ENCODE measurements at regions not wholly inside any gene's neighbourhood (a gene's known extent, or its start where the extent isn't known, plus 50 kb on each side); places are given as distances from the start of the nearest gene placed in this dataset.
A peak's percentile ranks its signal among the peaks of the same experiment; 100 is the strongest.

- no peak for DNase-seq (ENCODE audit: low read depth in 2 of 2)
- TF ChIP-seq, protein P1, sequence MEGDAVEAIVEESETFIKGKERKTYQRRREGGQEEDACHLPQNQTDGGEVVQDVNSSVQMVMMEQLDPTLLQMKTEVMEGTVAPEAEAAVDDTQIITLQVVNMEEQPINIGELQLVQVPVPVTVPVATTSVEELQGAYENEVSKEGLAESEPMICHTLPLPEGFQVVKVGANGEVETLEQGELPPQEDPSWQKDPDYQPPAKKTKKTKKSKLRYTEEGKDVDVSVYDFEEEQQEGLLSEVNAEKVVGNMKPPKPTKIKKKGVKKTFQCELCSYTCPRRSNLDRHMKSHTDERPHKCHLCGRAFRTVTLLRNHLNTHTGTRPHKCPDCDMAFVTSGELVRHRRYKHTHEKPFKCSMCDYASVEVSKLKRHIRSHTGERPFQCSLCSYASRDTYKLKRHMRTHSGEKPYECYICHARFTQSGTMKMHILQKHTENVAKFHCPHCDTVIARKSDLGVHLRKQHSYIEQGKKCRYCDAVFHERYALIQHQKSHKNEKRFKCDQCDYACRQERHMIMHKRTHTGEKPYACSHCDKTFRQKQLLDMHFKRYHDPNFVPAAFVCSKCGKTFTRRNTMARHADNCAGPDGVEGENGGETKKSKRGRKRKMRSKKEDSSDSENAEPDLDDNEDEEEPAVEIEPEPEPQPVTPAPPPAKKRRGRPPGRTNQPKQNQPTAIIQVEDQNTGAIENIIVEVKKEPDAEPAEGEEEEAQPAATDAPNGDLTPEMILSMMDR (IDR thresholded peaks at IDR 0.05; ENCODE audit: low read depth, low read length), result no peak
- no peak overlapping the region for H3K4me3 ChIP-seq (replicated peaks in 1 of 2; ENCODE audit: low read depth in 2 of 2, low read length in 2 of 2)
Measured at GRCh38 chr7:159226011-159226702, 81.5 kb upstream of the VIPR2 start.

GRCh38 chr7:159218607-159219006, 73.9 kb upstream of the VIPR2 start:
- no peak for DNase-seq (ENCODE audit: low read depth in 2 of 2)
- TF ChIP-seq, protein P1 (IDR thresholded peaks at IDR 0.05; ENCODE audit: low read depth, low read length), result no peak
- H3K4me3 ChIP-seq (replicated peaks in 1 of 2; ENCODE audit: low read depth in 2 of 2, low read length in 2 of 2), result no peak overlapping the region

DNA sequence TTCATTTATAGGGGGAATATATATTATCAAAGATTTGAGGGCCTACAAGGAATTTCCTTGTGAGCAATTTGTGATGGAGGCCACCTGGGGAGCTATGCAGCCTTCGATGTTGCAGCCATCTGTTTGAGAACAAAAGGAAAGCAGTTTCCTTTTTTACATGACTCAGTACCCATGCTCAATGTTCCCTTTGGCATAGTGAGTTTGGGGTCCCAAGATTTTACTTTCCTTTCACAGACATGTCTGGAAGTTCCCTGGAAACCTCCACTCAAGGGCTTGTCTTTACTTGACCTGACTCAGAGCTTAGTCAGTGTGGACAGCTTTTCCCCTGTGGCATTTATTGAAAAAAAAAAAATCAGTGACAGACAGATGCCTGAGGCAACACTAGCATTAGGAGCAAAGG, 73.5 kb upstream of the VIPR2 start:
- DNase-seq (ENCODE audit: low read depth in 2 of 2), result peak in 1 of 2 donors; percentile 2
- TF ChIP-seq, protein P1 (IDR thresholded peaks at IDR 0.05; ENCODE audit: low read depth, low read length), result no peak
- H3K4me3 ChIP-seq (replicated peaks in 1 of 2; ENCODE audit: low read depth in 2 of 2, low read length in 2 of 2), result no peak overlapping the region

DNA sequence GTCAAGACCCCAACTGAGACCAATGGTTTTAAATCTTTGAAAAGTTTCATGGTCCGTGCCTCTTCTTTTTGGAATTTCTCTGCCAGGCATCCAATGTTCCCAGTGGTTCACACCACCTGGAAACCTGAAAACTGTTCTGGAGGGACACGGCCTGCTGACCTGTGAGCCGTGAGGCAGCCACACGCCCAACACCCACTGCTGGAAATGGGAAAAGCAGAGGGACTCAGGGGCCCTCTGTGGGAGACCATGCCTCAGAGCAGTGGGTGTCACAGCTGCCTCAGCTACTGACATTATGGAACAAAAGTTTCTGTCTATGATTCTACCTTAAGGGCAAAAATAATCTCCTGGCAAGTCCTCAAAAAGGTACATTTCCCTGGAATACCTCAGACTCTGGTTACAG, 70.4 kb upstream of the VIPR2 start:
- TF ChIP-seq, protein P1 (IDR thresholded peaks at IDR 0.05; ENCODE audit: low read depth, low read length), result no peak
- H3K4me3 ChIP-seq (replicated peaks in 1 of 2; ENCODE audit: low read depth in 2 of 2, low read length in 2 of 2), result no peak overlapping the region
- no peak for DNase-seq (ENCODE audit: low read depth in 2 of 2)

- TF ChIP-seq, protein P1 (IDR thresholded peaks at IDR 0.05; ENCODE audit: low read depth, low read length), result no peak
- no peak overlapping the region for H3K4me3 ChIP-seq (replicated peaks in 1 of 2; ENCODE audit: low read depth in 2 of 2, low read length in 2 of 2)
- no peak for DNase-seq (ENCODE audit: low read depth in 2 of 2)
Measured at GRCh38 chr7:159213253-159213652, 68.6 kb upstream of the VIPR2 start.

DNA sequence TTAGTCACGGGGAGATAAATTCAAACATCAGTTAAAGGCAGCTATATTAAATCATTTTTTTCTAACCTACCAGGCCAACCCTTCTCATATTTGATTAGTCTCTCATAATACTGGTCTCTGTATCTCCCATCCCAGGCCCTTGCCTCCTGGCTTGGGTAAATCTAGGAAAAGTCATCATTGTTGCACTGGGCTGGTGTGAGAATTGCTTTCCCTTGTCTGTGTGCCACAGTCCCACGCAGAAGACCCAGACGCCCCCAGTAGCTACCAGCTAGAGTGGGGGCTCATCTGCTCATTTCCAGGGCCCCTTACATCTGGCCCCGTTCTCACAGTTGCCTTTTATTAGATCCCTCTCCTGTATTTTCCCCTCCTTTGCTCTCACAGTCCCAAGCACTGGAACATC, 67.6 kb upstream of the VIPR2 start:
- DNase-seq (ENCODE audit: low read depth in 2 of 2), result no peak
- H3K4me3 ChIP-seq (replicated peaks in 1 of 2; ENCODE audit: low read depth in 2 of 2, low read length in 2 of 2), result no peak overlapping the region
- TF ChIP-seq, protein P1 (IDR thresholded peaks at IDR 0.05; ENCODE audit: low read depth, low read length), result no peak

Measured in cardiac fibroblast (primary cell).